ENCODE measurements at regions not wholly inside any gene's neighbourhood (a gene's known extent, or its start where the extent isn't known, plus 50 kb on each side); places are given as distances from the start of the nearest gene placed in this dataset.

GRCh38 chr1:17914131-17914530 lies 159.0 kb downstream of the ACTL8 start:
- ChIA-PET CTCF (no interaction called here), POLR2A (no interaction called here)
- Mint-ChIP-seq H3K27ac (no peak overlapping the region), H3K27me3 (peaks cover 74% of the 10 kb centered on the region), H3K4me3 (no peak overlapping the region), H3K9me3 (peaks cover 2% of the 10 kb centered on the region), H3K36me3 (ENCODE audit: low read depth) (no peaks in the 10 kb centered on the region), H3K4me1 (ENCODE audit: low read depth) (no peaks in the 10 kb centered on the region)
- Histone ChIP-seq H3K4me3 (ENCODE audit: low read length) (no peak overlapping the region), H3K27me3 (ENCODE audit: control insufficient read depth in 1 of 2, insufficient read depth in 2 of 2, low read length in 2 of 2) (peaks cover 0 to 22% of the 10 kb centered on the region in 2 experiments), H3K27ac (ENCODE audit: low read depth in 1 of 2, low read length in 2 of 2) (no peak overlapping the region), H3K9me3 (ENCODE audit: control insufficient read depth in 1 of 2, insufficient read depth in 1 of 2, low read length in 2 of 2) (peaks cover 0 to 5% of the 10 kb centered on the region in 2 experiments), H3K36me3 (ENCODE audit: insufficient read depth, low read length) (no peaks in the 10 kb centered on the region), H3K4me1 (ENCODE audit: insufficient read depth, low read length) (no peaks in the 10 kb centered on the region)
- no peak for ATAC-seq (ENCODE audit: poor library complexity)
- DNase-seq: no peak
- no peak for TF ChIP-seq CTCF (IDR thresholded peaks at IDR 0.05)
- intact Hi-C loops (cut with DNase I, micrococcal nuclease): no loop called here

- Histone ChIP-seq H3K27ac (ENCODE audit: low read depth in 1 of 2, low read length in 2 of 2) (no peak overlapping the region), H3K9me3 (ENCODE audit: control insufficient read depth in 1 of 2, insufficient read depth in 1 of 2, low read length in 2 of 2) (peaks cover 0 to 8% of the 10 kb centered on the region in 2 experiments), H3K36me3 (ENCODE audit: insufficient read depth, low read length) (no peaks in the 10 kb centered on the region), H3K4me3 (ENCODE audit: low read length) (no peak overlapping the region), H3K27me3 (ENCODE audit: control insufficient read depth in 1 of 2, insufficient read depth in 2 of 2, low read length in 2 of 2) (peaks cover 0 to 28% of the 10 kb centered on the region in 2 experiments), H3K4me1 (ENCODE audit: insufficient read depth, low read length) (no peaks in the 10 kb centered on the region)
- DNase-seq (no peak), ATAC-seq (ENCODE audit: poor library complexity) (no peak)
- Mint-ChIP-seq H3K9me3 (peaks cover 2% of the 10 kb centered on the region), H3K4me3 (no peak overlapping the region), H3K27ac (no peak overlapping the region), H3K27me3 (peaks cover 68% of the 10 kb centered on the region), H3K4me1 (ENCODE audit: low read depth) (no peaks in the 10 kb centered on the region), H3K36me3 (ENCODE audit: low read depth) (no peaks in the 10 kb centered on the region)
- intact Hi-C loops (cut with DNase I, micrococcal nuclease): no loop called here
- POLR2A ChIA-PET: no interaction called here
- no peak for TF ChIP-seq CTCF (IDR thresholded peaks at IDR 0.05)
- CTCF ChIA-PET: no interaction called here
Measured at GRCh38 chr1:17914987-17915386, 159.9 kb downstream of the ACTL8 start.

- intact Hi-C loops (cut with DNase I, micrococcal nuclease): no loop called here
- ChIA-PET POLR2A (no interaction called here), CTCF (no interaction called here)
- no peaks in the 10 kb centered on the region for H3K36me3 Mint-ChIP-seq (ENCODE audit: low read depth)
- H3K4me3 ChIP-seq (ENCODE audit: low read length): no peak overlapping the region
- peaks cover 2% of the 10 kb centered on the region for H3K9me3 Mint-ChIP-seq
- H3K27me3 Mint-ChIP-seq: peaks cover 73% of the 10 kb centered on the region
- H3K4me1 Mint-ChIP-seq (ENCODE audit: low read depth): no peaks in the 10 kb centered on the region
- DNase-seq (no peak), ATAC-seq (ENCODE audit: poor library complexity) (no peak)
- no peak overlapping the region for H3K4me3 Mint-ChIP-seq
- peaks cover 0 to 28% of the 10 kb centered on the region in 2 experiments for H3K27me3 ChIP-seq (ENCODE audit: control insufficient read depth in 1 of 2, insufficient read depth in 2 of 2, low read length in 2 of 2)
- no peaks in the 10 kb centered on the region for H3K36me3 ChIP-seq (ENCODE audit: insufficient read depth, low read length)
- no peaks in the 10 kb centered on the region for H3K4me1 ChIP-seq (ENCODE audit: insufficient read depth, low read length)
- no peak overlapping the region for H3K27ac ChIP-seq (ENCODE audit: low read depth in 1 of 2, low read length in 2 of 2)
- H3K9me3 ChIP-seq (ENCODE audit: control insufficient read depth in 1 of 2, insufficient read depth in 1 of 2, low read length in 2 of 2): peaks cover 0 to 12% of the 10 kb centered on the region in 2 experiments
- no peak overlapping the region for H3K27ac Mint-ChIP-seq
- TF ChIP-seq CTCF (IDR thresholded peaks at IDR 0.05): no peak
Measured at GRCh38 chr1:17915511-17916197, 160.5 kb downstream of the ACTL8 start.

Measured in CD4-positive, alpha-beta T cell (primary cell).